Mesendoderm (in vitro differentiated cells): ENCODE measurements at regions not wholly inside any gene's neighbourhood (a gene's known extent, or its start where the extent isn't known, plus 50 kb on each side); places are given as distances from the start of the nearest gene placed in this dataset.

Source experiments
- DNase-seq: peaks from one replicate; pipeline ENCODE4 v3.0.0; 2013
- H2AK5ac ChIP-seq: 2 replicates; pipeline ENCODE4 v1.6.1; 2013; ENCODE audit warnings: low read length, inconsistent platforms
- H2BK120ac ChIP-seq: 2 replicates; pipeline ENCODE4 v1.6.1; 2013; ENCODE audit warnings: low read depth, mild to moderate bottlenecking, low read length, moderate library complexity, mixed read lengths
- H2BK15ac ChIP-seq: replicated peaks from 2 replicates; pipeline ENCODE4 v1.6.1; 2013; ENCODE audit warnings: low read depth, mild to moderate bottlenecking, moderate library complexity
- H2BK5ac ChIP-seq: 2 replicates; pipeline ENCODE4 v1.6.1; 2013; ENCODE audit warnings: low read length, inconsistent platforms
- H3K18ac ChIP-seq: 2 replicates; pipeline ENCODE4 v1.6.1; 2013; ENCODE audit warnings: mild to moderate bottlenecking, low read length, mixed read lengths
- H3K23ac ChIP-seq: one replicate; pipeline ENCODE4 v1.6.1; 2013; ENCODE audit warnings: low read length
- H3K27ac ChIP-seq: 2 replicates; pipeline ENCODE4 v1.5.1; 2013; ENCODE audit warnings: low read depth, mild to moderate bottlenecking, inconsistent platforms, low read length, moderate library complexity
- H3K27me3 ChIP-seq: 2 replicates; pipeline ENCODE4 v1.6.1; 2013; ENCODE audit warnings: low read length, control low read depth, mild to moderate bottlenecking, inconsistent platforms; ENCODE audit not compliant: insufficient read depth, poor library complexity
- H3K36me3 ChIP-seq: 2 replicates; pipeline ENCODE4 v1.6.1; 2013; ENCODE audit warnings: low read length, inconsistent platforms; ENCODE audit not compliant: control insufficient read depth, insufficient read depth
- H3K4ac ChIP-seq: one replicate; pipeline ENCODE4 v1.6.1; 2013; ENCODE audit warnings: low read depth, mild to moderate bottlenecking, low read length, moderate library complexity
- H3K4me1 ChIP-seq: 2 replicates; pipeline ENCODE4 v1.6.1; 2013; ENCODE audit warnings: low read depth, low read length, inconsistent platforms; ENCODE audit not compliant: control insufficient read depth
- H3K4me2 ChIP-seq: 2 replicates; pipeline ENCODE4 v1.6.1; 2013; ENCODE audit warnings: low read length
- H3K4me3 ChIP-seq: 2 replicates; pipeline ENCODE4 v1.5.1; 2013; ENCODE audit warnings: mild to moderate bottlenecking, low read length
- H3K56ac ChIP-seq: one replicate; pipeline ENCODE4 v1.6.1; 2013; ENCODE audit warnings: low read length
- H3K79me1 ChIP-seq: 2 replicates; pipeline ENCODE4 v1.6.1; 2013; ENCODE audit warnings: low read length, inconsistent platforms
- H3K79me2 ChIP-seq: 2 replicates; pipeline ENCODE4 v1.6.1; 2013; ENCODE audit warnings: mild to moderate bottlenecking, low read length; ENCODE audit not compliant: control insufficient read depth, insufficient read depth
- H3K9ac ChIP-seq: 2 replicates; pipeline ENCODE4 v1.6.1; 2013; ENCODE audit warnings: low read length, inconsistent platforms
- H4K5ac ChIP-seq: one replicate; pipeline ENCODE4 v1.6.1; 2013; ENCODE audit warnings: low read length
- H4K8ac ChIP-seq: one replicate; pipeline ENCODE4 v1.6.1; 2013; ENCODE audit warnings: low read depth, mild to moderate bottlenecking, control low read depth, low read length, moderate library complexity
- WGBS: extraction: QIAGEN DNeasy Blood & Tissue Kit; methylation state at CpG from one replicate; pipeline ENCODE4 v1.1.7; 2013; ENCODE audit warnings: low lambda C conversion rate, missing lambda C conversion rate; ENCODE audit not compliant: insufficient coverage; ENCODE audit errors: extremely low coverage; 5-methylcytosine and 5-hydroxymethylcytosine counted together

DNA sequence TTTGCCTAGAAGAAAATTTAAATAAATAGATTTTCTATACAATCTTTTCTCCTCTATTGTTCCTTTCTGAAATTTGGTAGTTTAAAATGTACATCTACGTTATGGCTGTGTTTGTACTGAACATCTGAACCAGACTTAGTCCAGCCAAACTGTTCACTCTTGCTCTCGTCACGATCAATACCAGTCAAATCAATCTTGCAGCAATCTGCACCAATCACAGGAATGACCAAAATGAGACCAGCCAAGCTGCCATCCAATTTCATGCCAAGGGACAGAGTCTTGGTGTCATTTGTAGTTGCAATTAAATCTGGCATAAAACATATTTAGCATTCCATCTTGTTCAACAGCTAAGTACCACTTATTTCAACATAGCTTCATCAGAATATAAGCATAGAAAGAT is 156.6 kb downstream of the IRS2 start:
- DNase-seq: no peak
- Histone ChIP-seq H3K79me1 (no peaks in the 10 kb centered on the region), H3K27me3 (no peaks in the 10 kb centered on the region), H3K36me3 (no peaks in the 10 kb centered on the region), H3K4me1 (peaks cover 3% of the 10 kb centered on the region), H3K18ac (no peak overlapping the region), H3K27ac (no peak overlapping the region), H4K5ac (no peak overlapping the region), H2BK120ac (no peak overlapping the region), H2BK15ac (no peak overlapping the region), H3K9ac (no peak overlapping the region), H3K56ac (no peak overlapping the region), H2AK5ac (no peak overlapping the region), H2BK5ac (no peak overlapping the region), H3K4me3 (no peak overlapping the region), H3K4ac (no peak overlapping the region), H3K79me2 (no peaks in the 10 kb centered on the region), H4K8ac (no peak overlapping the region), H3K4me2 (no peak overlapping the region), H3K23ac (no peak overlapping the region)
- no CpG with 5 or more reads among the region's 3 CpGs for WGBS

DNA sequence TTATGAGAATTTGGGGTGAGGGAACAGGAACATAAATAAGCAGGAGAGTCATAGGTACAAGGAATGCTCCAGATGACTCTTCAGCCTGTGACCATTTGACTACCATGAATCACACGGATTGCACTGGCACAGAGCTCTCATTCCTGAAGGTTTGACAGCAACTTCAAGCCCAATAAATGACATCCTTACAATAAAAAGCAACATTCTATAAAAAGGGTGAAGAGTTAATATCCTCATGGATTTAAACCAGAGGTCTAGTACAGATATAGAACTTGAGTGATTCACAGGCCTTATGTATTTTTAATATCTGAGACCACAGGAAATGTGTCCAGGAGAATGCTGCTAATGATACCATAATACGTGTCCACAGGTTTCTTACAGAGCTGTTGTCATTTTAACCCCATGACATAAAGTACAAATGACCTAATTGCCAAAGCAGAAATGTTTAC is 158.1 kb downstream of the IRS2 start:
- no peak overlapping the region for H3K56ac ChIP-seq

DNA sequence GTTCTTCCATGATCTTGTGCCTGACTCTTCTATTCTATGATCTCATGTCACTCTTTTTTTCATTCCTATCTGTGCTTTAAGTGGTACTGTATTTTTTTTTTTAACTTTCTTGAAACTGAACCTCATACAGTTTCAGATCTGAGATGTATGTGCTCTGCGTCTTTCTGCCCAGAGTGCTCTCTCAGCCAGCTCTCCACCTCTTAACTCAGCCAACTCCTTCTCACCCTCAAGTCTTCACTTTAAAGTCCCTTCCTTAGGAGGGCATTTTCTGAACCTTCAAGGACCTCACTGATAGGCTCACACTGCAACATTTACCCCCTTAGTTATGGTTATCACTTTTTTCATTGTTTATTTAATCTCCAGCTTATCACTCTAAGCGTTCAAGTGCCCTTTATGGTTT is 158.7 kb downstream of the IRS2 start:
- Histone ChIP-seq H2BK5ac (no peak overlapping the region), H3K23ac (no peak overlapping the region), H3K79me1 (no peaks in the 10 kb centered on the region), H3K18ac (no peak overlapping the region), H3K9ac (no peak overlapping the region), H2AK5ac (no peak overlapping the region), H3K4ac (no peak overlapping the region), H3K27me3 (no peaks in the 10 kb centered on the region), H3K27ac (no peak overlapping the region), H3K79me2 (no peaks in the 10 kb centered on the region), H3K4me2 (no peak overlapping the region), H3K4me3 (no peak overlapping the region), H4K8ac (no peak overlapping the region), H3K4me1 (peaks cover 3% of the 10 kb centered on the region), H2BK15ac (no peak overlapping the region), H2BK120ac (no peak overlapping the region), H3K36me3 (no peaks in the 10 kb centered on the region), H4K5ac (no peak overlapping the region), H3K56ac (no peak overlapping the region)
- WGBS: no CpG with 5 or more reads among the region's 2 CpGs
- no peak for DNase-seq

More for the DNA sequence above, 158.1 kb downstream of the IRS2 start:
- Histone ChIP-seq H2BK15ac (no peak overlapping the region), H3K36me3 (no peaks in the 10 kb centered on the region), H2BK5ac (no peak overlapping the region), H3K27ac (no peak overlapping the region), H3K27me3 (no peaks in the 10 kb centered on the region), H3K23ac (no peak overlapping the region), H4K8ac (no peak overlapping the region), H2AK5ac (no peak overlapping the region), H2BK120ac (no peak overlapping the region), H3K4me1 (peaks cover 3% of the 10 kb centered on the region), H4K5ac (no peak overlapping the region), H3K18ac (no peak overlapping the region), H3K4me3 (no peak overlapping the region), H3K9ac (no peak overlapping the region), H3K79me1 (no peaks in the 10 kb centered on the region), H3K4ac (no peak overlapping the region), H3K4me2 (no peak overlapping the region), H3K79me2 (no peaks in the 10 kb centered on the region)
- DNase-seq: no peak
- no CpG with 5 or more reads among the region's 2 CpGs for WGBS

DNA sequence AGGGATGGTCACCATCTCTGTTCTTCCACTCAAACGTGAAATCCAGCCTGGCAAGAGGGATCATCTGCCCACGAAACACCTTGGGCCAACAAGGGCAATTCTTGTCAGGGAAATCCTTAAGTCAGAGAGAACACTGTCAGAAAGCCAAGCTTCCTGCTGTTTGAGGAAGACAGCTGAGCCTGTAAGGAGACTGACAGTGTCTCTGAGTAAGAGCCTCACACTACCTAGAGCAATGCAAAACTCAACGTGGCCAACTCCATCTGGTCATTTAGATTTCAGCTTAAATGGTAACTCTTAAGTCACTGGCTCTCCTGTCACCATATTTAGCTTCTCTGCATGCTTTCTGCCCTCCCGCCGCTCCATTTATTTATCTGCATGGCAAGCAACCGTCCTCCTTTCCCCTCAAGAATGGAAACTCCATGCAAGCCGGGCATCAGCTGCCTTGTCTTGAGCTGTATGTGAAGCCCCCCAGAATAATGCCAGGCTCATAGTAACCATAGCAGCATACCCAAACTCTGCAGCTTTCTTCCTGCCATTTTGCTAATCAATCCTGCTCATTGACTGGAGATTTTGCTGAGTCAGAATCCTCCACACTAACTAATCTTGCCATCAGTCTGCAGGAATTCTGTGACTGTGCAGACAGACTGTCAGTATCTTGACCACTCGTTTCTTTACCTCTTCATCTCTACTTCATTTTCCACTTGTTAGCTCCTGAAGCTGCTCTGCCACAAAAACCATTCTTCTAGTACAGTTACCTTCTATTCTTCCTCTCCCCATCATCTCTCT is 159.8 kb downstream of the IRS2 start:
- no peak overlapping the region for H4K5ac ChIP-seq
- H3K27ac ChIP-seq: no peak overlapping the region
- H3K56ac ChIP-seq: no peak overlapping the region
- no peaks in the 10 kb centered on the region for H3K27me3 ChIP-seq
- no peak overlapping the region for H2BK120ac ChIP-seq
- no peak overlapping the region for H4K8ac ChIP-seq
- no peaks in the 10 kb centered on the region for H3K79me1 ChIP-seq
- no CpG with 5 or more reads among the region's 8 CpGs for WGBS
- no peaks in the 10 kb centered on the region for H3K79me2 ChIP-seq
- H3K23ac ChIP-seq: no peak overlapping the region
- no peak overlapping the region for H3K18ac ChIP-seq
- H3K4me1 ChIP-seq: peaks cover 3% of the 10 kb centered on the region
- H3K4me3 ChIP-seq: no peak overlapping the region
- no peak overlapping the region for H2AK5ac ChIP-seq
- no peak overlapping the region for H3K9ac ChIP-seq
- no peak overlapping the region for H3K4me2 ChIP-seq
- no peak overlapping the region for H2BK15ac ChIP-seq
- H3K4ac ChIP-seq: no peak overlapping the region
- peak; percentile 35 for DNase-seq
- no peaks in the 10 kb centered on the region for H3K36me3 ChIP-seq
- H2BK5ac ChIP-seq: no peak overlapping the region

DNA sequence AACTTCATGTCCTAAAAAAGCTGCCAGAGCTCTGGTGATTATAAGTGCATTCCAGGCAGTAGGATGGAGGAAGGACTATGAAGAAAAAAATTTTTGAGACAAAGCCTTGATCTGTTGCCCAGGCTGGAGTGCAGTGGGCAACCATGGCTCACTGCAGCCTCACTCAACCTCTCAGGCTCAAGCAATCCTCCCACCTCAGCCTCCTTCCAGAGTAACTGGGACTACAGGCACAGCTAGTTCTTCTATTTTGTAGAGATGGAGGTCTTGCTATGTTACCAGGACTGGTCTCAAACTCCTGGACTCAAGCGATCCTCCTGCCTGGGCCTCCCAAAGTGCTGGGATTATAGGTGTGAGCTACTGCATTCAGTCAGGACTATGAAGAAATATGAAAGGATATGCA is 161.2 kb downstream of the IRS2 start:
- Histone ChIP-seq H2BK120ac (no peak overlapping the region), H3K4ac (no peak overlapping the region), H3K18ac (no peak overlapping the region), H3K4me2 (no peak overlapping the region), H3K9ac (no peak overlapping the region), H3K36me3 (no peaks in the 10 kb centered on the region), H3K79me2 (no peaks in the 10 kb centered on the region), H3K27ac (no peak overlapping the region), H4K8ac (no peak overlapping the region), H2AK5ac (no peak overlapping the region), H2BK15ac (no peak overlapping the region), H3K79me1 (no peaks in the 10 kb centered on the region), H3K27me3 (no peaks in the 10 kb centered on the region), H3K4me1 (peaks cover 3% of the 10 kb centered on the region), H3K23ac (no peak overlapping the region), H3K56ac (no peak overlapping the region), H2BK5ac (no peak overlapping the region), H3K4me3 (no peak overlapping the region), H4K5ac (no peak overlapping the region)
- no peak for DNase-seq
- WGBS: no CpG with 5 or more reads among the region's 1 CpG

- H3K36me3 ChIP-seq: no peaks in the 10 kb centered on the region
- no peaks in the 10 kb centered on the region for H3K79me1 ChIP-seq
- no peak overlapping the region for H2BK15ac ChIP-seq
- DNase-seq: no peak
- no peaks in the 10 kb centered on the region for H3K79me2 ChIP-seq
- no peak overlapping the region for H3K27ac ChIP-seq
- H3K18ac ChIP-seq: no peak overlapping the region
- no peak overlapping the region for H3K4me2 ChIP-seq
- H3K27me3 ChIP-seq: no peaks in the 10 kb centered on the region
- H3K9ac ChIP-seq: no peak overlapping the region
- no peak overlapping the region for H2BK5ac ChIP-seq
- no peak overlapping the region for H2AK5ac ChIP-seq
- WGBS: no CpG with 5 or more reads among the region's 4 CpGs
- no peak overlapping the region for H4K8ac ChIP-seq
- H3K4me3 ChIP-seq: no peak overlapping the region
- H3K56ac ChIP-seq: no peak overlapping the region
- H4K5ac ChIP-seq: no peak overlapping the region
- H2BK120ac ChIP-seq: no peak overlapping the region
- no peak overlapping the region for H3K23ac ChIP-seq
- H3K4me1 ChIP-seq: peaks cover 3% of the 10 kb centered on the region
- no peak overlapping the region for H3K4ac ChIP-seq
These were observed 164.4 kb downstream of the IRS2 start for GRCh38 chr13:109622006-109622405.
